SH-SY5Y (cell line): ENCODE measurements at regions not wholly inside any gene's neighbourhood (a gene's known extent, or its start where the extent isn't known, plus 50 kb on each side); places are given as distances from the start of the nearest gene placed in this dataset.

Experiments used
- GATA2 ChIP-seq: IDR thresholded peaks from 2 replicates; pipeline ENCODE4 v1.6.1; 2011; ENCODE audit warnings: mild to moderate bottlenecking, low read depth, low read length
- GATA3 ChIP-seq: IDR thresholded peaks from 2 replicates; pipeline ENCODE4 v1.6.1; 2011; ENCODE audit warnings: low read depth, mild to moderate bottlenecking, low read length, moderate library complexity

- TF ChIP-seq GATA3 (no peak), GATA2 (no peak)
Observed at GRCh38 chr6:138593909-138594757, 94.8 kb upstream of the NHSL1 start.

- TF ChIP-seq GATA3 (no peak), GATA2 (no peak)
Observed at GRCh38 chr6:138594758-138595140, 95.5 kb upstream of the NHSL1 start.

- TF ChIP-seq GATA3, result no peak
- TF ChIP-seq GATA2, result no peak
Observed at GRCh38 chr6:138596126-138596525, 96.8 kb upstream of the NHSL1 start.

GRCh38 chr6:138596591-138596990 is 97.3 kb upstream of the NHSL1 start:
- TF ChIP-seq GATA2 (no peak), GATA3 (no peak)

- TF ChIP-seq GATA2 (no peak), GATA3 (no peak)
Observed at GRCh38 chr6:138597336-138597735, 98.0 kb upstream of the NHSL1 start.

GRCh38 chr6:138598562-138599173 is 99.4 kb upstream of the NHSL1 start:
- TF ChIP-seq GATA2, result no peak
- no peak for TF ChIP-seq GATA3

GRCh38 chr6:138600261-138600660 is 101.0 kb upstream of the NHSL1 start:
- TF ChIP-seq GATA3 (no peak), GATA2 (no peak)

- no peak for TF ChIP-seq GATA2
- TF ChIP-seq GATA3, result no peak
Observed at GRCh38 chr6:138600726-138601125, 101.4 kb upstream of the NHSL1 start.

- no peak for TF ChIP-seq GATA2
- TF ChIP-seq GATA3, result no peak
Observed at GRCh38 chr6:138601128-138601527, 101.8 kb upstream of the NHSL1 start.

- no peak for TF ChIP-seq GATA3
- TF ChIP-seq GATA2, result no peak
Observed at GRCh38 chr6:138605958-138606357, 106.7 kb upstream of the NHSL1 start.

- TF ChIP-seq GATA2, result no peak
- TF ChIP-seq GATA3, result no peak
Observed at GRCh38 chr6:138607478-138608433, 108.5 kb upstream of the NHSL1 start.

- TF ChIP-seq GATA3 (no peak), GATA2 (no peak)
Observed at GRCh38 chr6:138608896-138609295, 109.6 kb upstream of the NHSL1 start.

GRCh38 chr6:138609801-138610430 is 110.6 kb upstream of the NHSL1 start:
- no peak for TF ChIP-seq GATA3
- no peak for TF ChIP-seq GATA2

- TF ChIP-seq GATA3, result no peak
- no peak for TF ChIP-seq GATA2
Observed at GRCh38 chr6:138610816-138611215, 111.5 kb upstream of the NHSL1 start.

- TF ChIP-seq GATA2 (no peak), GATA3 (no peak)
Observed at GRCh38 chr6:138614151-138614550, 114.9 kb upstream of the NHSL1 start.

- TF ChIP-seq GATA2, result no peak
- TF ChIP-seq GATA3, result no peak
Observed at GRCh38 chr6:138618168-138618567, 118.9 kb upstream of the NHSL1 start.
